NCI-H82 treated with DMSO at 0.1 percent for 48 hours (cell line): ENCODE measurements at regions not wholly inside any gene's neighbourhood (a gene's known extent, or its start where the extent isn't known, plus 50 kb on each side); places are given as distances from the start of the nearest gene placed in this dataset.

ENCODE experiments used
- DNase-seq: peaks from one replicate; lab custom pipeline; 2025; ENCODE audit not compliant: unreplicated experiment; lab: John Stamatoyannopoulos, UW

GRCh38 chr3:64278625-64279024 lies 53.4 kb upstream of the PRICKLE2 start:
- no peak for DNase-seq

GRCh38 chr3:64276131-64276530 lies 50.9 kb upstream of the PRICKLE2 start:
- no peak for DNase-seq
